Endothelial cell (in vitro differentiated cells): ENCODE measurements at regions not wholly inside any gene's neighbourhood (a gene's known extent, or its start where the extent isn't known, plus 50 kb on each side); places are given as distances from the start of the nearest gene placed in this dataset.

Experiments
- DNase-seq: peaks from one replicate; pipeline ENCODE4 v3.0.0; 2021; ENCODE audit warnings: low spot score
- H3K27ac Mint-ChIP-seq: one replicate; pipeline ENCODE4 v1.8.0; 2021; ENCODE audit warnings: mixed read lengths, inconsistent platforms; ENCODE audit not compliant: unreplicated experiment
- H3K27me3 Mint-ChIP-seq: one replicate; pipeline ENCODE4 v1.8.0; 2021; ENCODE audit warnings: mild to moderate bottlenecking, moderate library complexity, mixed read lengths, inconsistent platforms; ENCODE audit not compliant: unreplicated experiment
- H3K36me3 Mint-ChIP-seq: one replicate; pipeline ENCODE4 v1.8.0; 2021; ENCODE audit warnings: mild to moderate bottlenecking, low read depth, mixed read lengths, inconsistent platforms; ENCODE audit not compliant: unreplicated experiment
- H3K4me1 Mint-ChIP-seq: one replicate; pipeline ENCODE4 v1.8.0; 2021; ENCODE audit warnings: mild to moderate bottlenecking, mixed read lengths, inconsistent platforms; ENCODE audit not compliant: unreplicated experiment
- H3K4me3 Mint-ChIP-seq: one replicate; pipeline ENCODE4 v1.8.0; 2021; ENCODE audit warnings: mild to moderate bottlenecking, mixed read lengths, inconsistent platforms; ENCODE audit not compliant: unreplicated experiment
- H3K9me3 Mint-ChIP-seq: one replicate; pipeline ENCODE4 v1.8.0; 2021; ENCODE audit warnings: mixed read lengths, inconsistent platforms; ENCODE audit not compliant: unreplicated experiment
- CTCF ChIP-seq: fragments of 200-600 bp; sonication (generic); IDR thresholded peaks from one replicate; pipeline ENCODE4 v1.5.0; 2021; ENCODE audit warnings: antibody characterized with exemption; ENCODE audit not compliant: unreplicated experiment

- no peak for DNase-seq
- no peak for TF ChIP-seq CTCF
- Mint-ChIP-seq H3K4me3 (no peak overlapping the region), H3K4me1 (no peaks in the 10 kb centered on the region), H3K9me3 (no peaks in the 10 kb centered on the region), H3K27ac (no peak overlapping the region), H3K27me3 (no peaks in the 10 kb centered on the region), H3K36me3 (no peaks in the 10 kb centered on the region)
Observed at GRCh38 chr4:141826260-141826659, 189.9 kb downstream of the IL15 start.

- Mint-ChIP-seq H3K27me3 (no peaks in the 10 kb centered on the region), H3K27ac (no peak overlapping the region), H3K4me3 (no peak overlapping the region), H3K36me3 (no peaks in the 10 kb centered on the region), H3K4me1 (no peaks in the 10 kb centered on the region), H3K9me3 (no peaks in the 10 kb centered on the region)
- no peak for TF ChIP-seq CTCF
- DNase-seq = no peak
Observed at GRCh38 chr4:141833209-141833608, 196.8 kb downstream of the IL15 start.

- no peaks in the 10 kb centered on the region for H3K27me3 Mint-ChIP-seq
- no peaks in the 10 kb centered on the region for H3K36me3 Mint-ChIP-seq
- no peaks in the 10 kb centered on the region for H3K9me3 Mint-ChIP-seq
- no peak overlapping the region for H3K4me3 Mint-ChIP-seq
- no peaks in the 10 kb centered on the region for H3K4me1 Mint-ChIP-seq
- TF ChIP-seq CTCF = no peak
- no peak overlapping the region for H3K27ac Mint-ChIP-seq
- DNase-seq = no peak
Observed at GRCh38 chr4:141840299-141840986, 204.1 kb downstream of the IL15 start.

GRCh38 chr4:141843136-141843535 is 206.8 kb downstream of the IL15 start:
- Mint-ChIP-seq H3K27ac (no peak overlapping the region), H3K4me1 (no peaks in the 10 kb centered on the region), H3K27me3 (no peaks in the 10 kb centered on the region), H3K9me3 (no peaks in the 10 kb centered on the region), H3K4me3 (no peak overlapping the region), H3K36me3 (no peaks in the 10 kb centered on the region)
- no peak for TF ChIP-seq CTCF
- no peak for DNase-seq

- Mint-ChIP-seq H3K27me3 (no peaks in the 10 kb centered on the region), H3K27ac (no peak overlapping the region)
- TF ChIP-seq CTCF = no peak
Observed at GRCh38 chr4:141845901-141846300, 209.5 kb downstream of the IL15 start.

More at GRCh38 chr4:141845901-141846300, 209.5 kb downstream of the IL15 start:
- DNase-seq = no peak
- Mint-ChIP-seq H3K4me1 (no peaks in the 10 kb centered on the region), H3K9me3 (no peaks in the 10 kb centered on the region), H3K36me3 (no peaks in the 10 kb centered on the region), H3K4me3 (no peak overlapping the region)
